IMR-90 (cell line): ENCODE measurements at regions not wholly inside any gene's neighbourhood (a gene's known extent, or its start where the extent isn't known, plus 50 kb on each side); places are given as distances from the start of the nearest gene placed in this dataset.

Experiments used
- ATAC-seq: fragments of 200-7000 bp; cut with Tn5 transposase; 2 replicates; pipeline ENCODE4 v1.9.1; 2020; ENCODE audit warnings: low read depth, mild to moderate bottlenecking, moderate library complexity
- BruUV-seq: library from RNA; stranded (reverse); fragments of 400-500 nt; replicated peaks from 2 replicates; lab custom pipeline; 2021; lab: Mats Ljungman, UMichigan
- CTCF ChIA-PET: fragments of 300-600 bp; formaldehyde crosslinking; extraction: SDS; loops from one replicate; lab custom pipeline; 2021; ENCODE audit warnings: antibody characterized with exemption; lab: Yijun Ruan, JAX
- POLR2A ChIA-PET: fragments of 300-600 bp; sonication (Branson Sonifier 250); formaldehyde crosslinking; loops from one replicate; lab custom pipeline; 2022; ENCODE audit warnings: antibody characterized with exemption; ENCODE audit not compliant: unreplicated experiment; lab: Charles Lee
- DNase-seq: peaks from one replicate; pipeline ENCODE4 v3.0.0; 2013
- H2AFZ ChIP-seq: replicated peaks from 2 replicates; pipeline ENCODE3; 2013; ENCODE audit warnings: low read length, mild to moderate bottlenecking; ENCODE audit not compliant: poor library complexity
- H2AK5ac ChIP-seq: 2 replicates; pipeline ENCODE4 v1.6.1; 2013; ENCODE audit warnings: low read depth, low read length, inconsistent platforms
- H2AK9ac ChIP-seq: replicated peaks from 2 replicates; pipeline ENCODE3; 2013; ENCODE audit warnings: mild to moderate bottlenecking, low read depth, low read length, moderate library complexity; ENCODE audit not compliant: poor library complexity
- H2BK120ac ChIP-seq: 2 replicates; pipeline ENCODE4 v1.6.1; 2013; ENCODE audit warnings: low read depth, low read length, inconsistent platforms
- H2BK15ac ChIP-seq: 3 replicates; pipeline ENCODE4 v1.6.1; 2013; ENCODE audit warnings: low read depth, low read length, inconsistent platforms
- H2BK20ac ChIP-seq: 2 replicates; pipeline ENCODE4 v1.6.1; 2013; ENCODE audit warnings: low read depth, mild to moderate bottlenecking, inconsistent platforms, low read length, moderate library complexity
- H2BK5ac ChIP-seq: 2 replicates; pipeline ENCODE4 v1.6.1; 2013; ENCODE audit warnings: mild to moderate bottlenecking, low read depth, low read length, inconsistent platforms; ENCODE audit not compliant: poor library complexity, severe bottlenecking
- H3K14ac ChIP-seq: replicated peaks from 2 replicates; pipeline ENCODE4 v1.6.1; 2013; ENCODE audit warnings: low read depth, low read length, inconsistent platforms
- H3K18ac ChIP-seq: 2 replicates; pipeline ENCODE4 v1.6.1; 2013; ENCODE audit warnings: low read depth, low read length, control low read depth
- H3K23ac ChIP-seq: 2 replicates; pipeline ENCODE4 v1.6.1; 2013; ENCODE audit warnings: low read depth, low read length, inconsistent platforms
- H3K27ac ChIP-seq: 2 replicates; pipeline ENCODE4 v1.5.1; 2013; ENCODE audit warnings: mild to moderate bottlenecking, control low read depth, low read length; ENCODE audit not compliant: insufficient read depth
- H3K27me3 ChIP-seq: 2 replicates; pipeline ENCODE4 v1.6.1; 2013; ENCODE audit warnings: low read length; ENCODE audit not compliant: control insufficient read depth, insufficient read depth
- H3K36me3 ChIP-seq: 2 replicates; pipeline ENCODE4 v1.6.1; 2013; ENCODE audit warnings: low read length, mixed read lengths; ENCODE audit not compliant: control insufficient read depth, insufficient read depth
- H3K4ac ChIP-seq: 2 replicates; pipeline ENCODE4 v1.6.1; 2013; ENCODE audit warnings: low read depth, low read length, inconsistent platforms
- H3K4me1 ChIP-seq: 2 replicates; pipeline ENCODE4 v1.6.1; 2013; ENCODE audit warnings: low read length, mixed read lengths; ENCODE audit not compliant: control insufficient read depth, insufficient read depth
- H3K4me2 ChIP-seq: 2 replicates; pipeline ENCODE4 v1.6.1; 2013; ENCODE audit warnings: low read depth, mild to moderate bottlenecking, control low read depth, low read length, moderate library complexity
- H3K4me3 ChIP-seq: 2 replicates; pipeline ENCODE4 v1.5.1; 2013; ENCODE audit warnings: low read depth, mild to moderate bottlenecking, control low read depth, low read length, moderate library complexity; ENCODE audit not compliant: insufficient read depth
- H3K56ac ChIP-seq: 2 replicates; pipeline ENCODE4 v1.6.1; 2013; ENCODE audit warnings: low read length, inconsistent platforms; ENCODE audit not compliant: insufficient read depth; ENCODE audit errors: extremely low read depth
- H3K79me1 ChIP-seq, 2 experiments: 2 replicates each; pipeline ENCODE4 v1.6.1; 2013; ENCODE audit warnings: low read length in 2 of 2, inconsistent platforms in 1 of 2, low read depth in 1 of 2
- H3K9ac ChIP-seq: 2 replicates; pipeline ENCODE4 v1.6.1; 2013; ENCODE audit warnings: low read depth, low read length, control low read depth
- H3K9me1 ChIP-seq: 2 replicates; pipeline ENCODE4 v1.6.1; 2013; ENCODE audit warnings: low read length, inconsistent platforms; ENCODE audit not compliant: insufficient read depth
- H3K9me3 ChIP-seq: 2 replicates; pipeline ENCODE4 v1.6.1; 2013; ENCODE audit warnings: low read length; ENCODE audit not compliant: control insufficient read depth, insufficient read depth
- H4K20me1 ChIP-seq: 2 replicates; pipeline ENCODE4 v1.6.1; 2013; ENCODE audit warnings: low read length, inconsistent platforms; ENCODE audit not compliant: insufficient read depth
- H4K5ac ChIP-seq: 2 replicates; pipeline ENCODE4 v1.6.1; 2013; ENCODE audit warnings: mild to moderate bottlenecking, low read depth, low read length, control low read depth
- H4K8ac ChIP-seq, 2 experiments: 2 replicates each; pipeline ENCODE4 v1.6.1; 2013; ENCODE audit warnings: low read depth in 2 of 2, low read length in 2 of 2, control low read depth in 1 of 2, inconsistent platforms in 1 of 2
- H4K91ac ChIP-seq: 2 replicates; pipeline ENCODE4 v1.6.1; 2013; ENCODE audit warnings: low read depth, low read length, inconsistent platforms; ENCODE audit not compliant: insufficient read depth
- BHLHE40 ChIP-seq: fragments of 150-350 bp; IDR thresholded peaks from 2 replicates; pipeline ENCODE4 v1.6.1; 2016; ENCODE audit warnings: mild to moderate bottlenecking, low read depth, low read length
- CEBPB ChIP-seq: IDR thresholded peaks from 2 replicates; pipeline ENCODE4 v1.6.1; 2012; ENCODE audit warnings: low read depth, low read length, improper control_type of control experiment
- CHD1 ChIP-seq: IDR thresholded peaks from 2 replicates; pipeline ENCODE4 v1.6.1; 2012; ENCODE audit warnings: low read depth, low read length, improper control_type of control experiment
- CTCF ChIP-seq: conservative IDR thresholded peaks from 2 replicates; pipeline ENCODE4 v1.5.1; 2012; ENCODE audit warnings: mild to moderate bottlenecking, low read depth, low read length, improper control_type of control experiment
- ELK1 ChIP-seq: fragments of 150-350 bp; IDR thresholded peaks from 2 replicates; pipeline ENCODE4 v1.6.1; 2016; ENCODE audit warnings: low read depth, mild to moderate bottlenecking, low read length, moderate library complexity, borderline replicate concordance
- FOS ChIP-seq: fragments of 150-350 bp; IDR thresholded peaks from 2 replicates; pipeline ENCODE4 v1.6.1; 2016; ENCODE audit warnings: low read depth, low read length
- MAFK ChIP-seq: IDR thresholded peaks from 2 replicates; pipeline ENCODE4 v1.6.1; 2012; ENCODE audit warnings: low read depth, low read length, improper control_type of control experiment
- MAZ ChIP-seq: IDR thresholded peaks from 2 replicates; pipeline ENCODE4 v1.6.1; 2012; ENCODE audit warnings: low read depth, mild to moderate bottlenecking, low read length, improper control_type of control experiment, moderate library complexity, borderline replicate concordance
- MXI1 ChIP-seq: IDR thresholded peaks from 2 replicates; pipeline ENCODE4 v1.6.1; 2012; ENCODE audit warnings: low read depth, mild to moderate bottlenecking, low read length, moderate library complexity, borderline replicate concordance
- NFE2L2 ChIP-seq: fragments of 150-350 bp; IDR thresholded peaks from 2 replicates; pipeline ENCODE4 v1.6.1; 2016; ENCODE audit warnings: low read depth, mild to moderate bottlenecking, low read length
- POLR2A ChIP-seq: IDR thresholded peaks from 2 replicates; pipeline ENCODE4 v1.6.1; 2012; ENCODE audit warnings: mild to moderate bottlenecking, low read depth, low read length
- RAD21 ChIP-seq: IDR thresholded peaks from 2 replicates; pipeline ENCODE4 v1.6.1; 2012; ENCODE audit warnings: low read length, improper control_type of control experiment
- RCOR1 ChIP-seq: IDR thresholded peaks from 2 replicates; pipeline ENCODE4 v1.6.1; 2012; ENCODE audit warnings: mild to moderate bottlenecking, low read length, improper control_type of control experiment; ENCODE audit not compliant: insufficient replicate concordance
- RFX5 ChIP-seq: IDR thresholded peaks from 2 replicates; pipeline ENCODE4 v1.8.0; 2012; ENCODE audit warnings: low read depth, mild to moderate bottlenecking, low read length, moderate library complexity
- SMC3 ChIP-seq: fragments of 150-350 bp; IDR thresholded peaks from 2 replicates; pipeline ENCODE4 v1.6.1; 2016; ENCODE audit warnings: low read depth, mild to moderate bottlenecking, antibody characterized with exemption, low read length, moderate library complexity
- USF2 ChIP-seq: fragments of 150-350 bp; IDR thresholded peaks from 2 replicates; pipeline ENCODE4 v1.6.1; 2017; ENCODE audit warnings: mild to moderate bottlenecking, antibody characterized with exemption, low read length, low read depth
- WGBS, 2 experiments: methylation state at CpG; one replicate each; pipeline versions ENCODE4 v1.1.5 to v1.1.7; 2013; ENCODE audit warnings: missing lambda C conversion rate in 2 of 2; ENCODE audit not compliant: insufficient read length in 1 of 2; ENCODE audit errors: extremely low coverage in 2 of 2; 5-methylcytosine and 5-hydroxymethylcytosine counted together
- dilution Hi-C: fragments of 300-500 bp; cut with HindIII; formaldehyde crosslinking; loops from one replicate; pipeline ENCODE4 v1.14.3; 2018; ENCODE audit warnings: low sequenced_read_pairs; ENCODE audit not compliant: unreplicated experiment
- in situ Hi-C: fragments of 300-500 bp; cut with MboI; formaldehyde crosslinking; loops from 3 replicates; pipeline ENCODE4 v1.14.3; 2019; ENCODE audit warnings: low sequenced_read_pairs, inconsistent platforms, mixed read lengths
- intact Hi-C: fragments of 100-400 bp; cut with micrococcal nuclease; formaldehyde crosslinking; loops from 2 replicates; pipeline ENCODE4 v1.10.0; 2022

- Histone ChIP-seq H3K9me1 (no peaks in the 10 kb centered on the region), H2BK15ac (no peak overlapping the region), H3K4me1 (no peaks in the 10 kb centered on the region), H4K8ac (no peak overlapping the region), H3K18ac (no peak overlapping the region), H4K20me1 (no peaks in the 10 kb centered on the region), H3K4me2 (no peak overlapping the region), H3K9me3 (no peaks in the 10 kb centered on the region), H3K4me3 (no peak overlapping the region), H3K4ac (no peak overlapping the region), H3K23ac (no peak overlapping the region), H3K79me1 (no peaks in the 10 kb centered on the region), H2BK20ac (no peak overlapping the region), H3K27me3 (peaks cover 28% of the 10 kb centered on the region), H3K56ac (no peak overlapping the region), H3K14ac (no peak overlapping the region), H2BK5ac (no peak overlapping the region), H3K27ac (no peak overlapping the region), H4K5ac (no peak overlapping the region), H4K91ac (no peak overlapping the region), H3K9ac (no peak overlapping the region), H2AK5ac (no peak overlapping the region), H2AK9ac (no peak overlapping the region), H2BK120ac (no peak overlapping the region), H3K36me3 (no peaks in the 10 kb centered on the region), H2AFZ (no peak overlapping the region)
- no peak for DNase-seq
- no peak for ATAC-seq
- intact Hi-C loops = no loop called here
- CTCF ChIA-PET = no interaction called here
- BruUV-seq = no TSS peak
- in situ Hi-C loops = no loop called here
- dilution Hi-C loops = no loop called here
- WGBS, 2 experiments = 20% methylated on average over 3 of the region's 8 CpGs; no CpG with 5 or more reads in 1 of the 2 experiments
- TF ChIP-seq MAFK = no peak
- TF ChIP-seq NFE2L2 = no peak
- no peak for TF ChIP-seq CHD1
- no peak for TF ChIP-seq USF2
- no peak for TF ChIP-seq FOS
- no peak for TF ChIP-seq ELK1
- no peak for TF ChIP-seq BHLHE40
- TF ChIP-seq SMC3 = no peak
- TF ChIP-seq MXI1 = no peak
- no peak for TF ChIP-seq RCOR1
- TF ChIP-seq RFX5 = no peak
- TF ChIP-seq CTCF = no peak
- TF ChIP-seq CEBPB = no peak
- TF ChIP-seq POLR2A = no peak
- TF ChIP-seq RAD21 = no peak
- no peak for TF ChIP-seq MAZ
- POLR2A ChIA-PET = no interaction called here
Observed at GRCh38 chr15:60118146-60118545, 114.0 kb downstream of the FOXB1 start.
